Naive B cell (primary cell): ENCODE measurements at regions not wholly inside any gene's neighbourhood (a gene's known extent, or its start where the extent isn't known, plus 50 kb on each side); places are given as distances from the start of the nearest gene placed in this dataset.

Experiments used
- ATAC-seq, 2 donors: fragments of 150-1000 bp; cut with Tn5 transposase; 2 replicates each; pipeline ENCODE4 v1.10.0; 2021; ENCODE audit warnings: low read depth in 2 of 2, mild to moderate bottlenecking in 2 of 2, moderate library complexity in 2 of 2
- DNase-seq: peaks from one replicate; pipeline ENCODE4 v3.0.0; 2022
- H3K27ac Mint-ChIP-seq, 6 donors: one replicate each; pipeline ENCODE4 v1.8.0; 2020 to 2022; ENCODE audit warnings: mild to moderate bottlenecking in 6 of 6, mixed read lengths in 6 of 6, moderate library complexity in 5 of 6, inconsistent platforms in 2 of 6
- H3K27me3 Mint-ChIP-seq, 3 donors: one replicate each; pipeline ENCODE4 v1.8.0; 2021 to 2022; ENCODE audit warnings: mixed read lengths in 3 of 3, mild to moderate bottlenecking in 1 of 3
- H3K36me3 Mint-ChIP-seq, 2 donors: one replicate each; pipeline ENCODE4 v1.8.0; 2020 to 2022; ENCODE audit warnings: mixed read lengths in 2 of 2, inconsistent platforms in 1 of 2, mild to moderate bottlenecking in 1 of 2
- H3K4me1 Mint-ChIP-seq, 3 donors: one replicate each; pipeline ENCODE4 v1.8.0; 2020 to 2022; ENCODE audit warnings: mixed read lengths in 3 of 3, inconsistent platforms in 1 of 3, mild to moderate bottlenecking in 1 of 3, moderate library complexity in 1 of 3
- H3K4me3 Mint-ChIP-seq, 8 donors: one replicate each; pipeline ENCODE4 v1.8.0; 2020 to 2022; ENCODE audit warnings: mild to moderate bottlenecking in 8 of 8, mixed read lengths in 8 of 8, moderate library complexity in 8 of 8, inconsistent platforms in 2 of 8
- H3K9me3 Mint-ChIP-seq, 7 donors: one replicate each; pipeline ENCODE4 v1.8.0; 2020 to 2022; ENCODE audit warnings: mixed read lengths in 7 of 7, mild to moderate bottlenecking in 5 of 7, inconsistent platforms in 2 of 7, moderate library complexity in 1 of 7

GRCh38 chr16:8230497-8230896 lies 359.8 kb downstream of the TMEM114 start:
- Mint-ChIP-seq H3K27ac (no peak overlapping the region), H3K4me1 (no peaks in the 10 kb centered on the region), H3K9me3 (peaks cover 0 to 4% (median 1%) of the 10 kb centered on the region in 7 donors), H3K36me3 (no peaks in the 10 kb centered on the region), H3K27me3 (no peaks in the 10 kb centered on the region), H3K4me3 (no peak overlapping the region)
- DNase-seq (no peak), ATAC-seq (no peak)

- Mint-ChIP-seq H3K9me3 (peaks cover 0 to 7% (median 4%) of the 10 kb centered on the region in 7 donors), H3K4me1 (no peaks in the 10 kb centered on the region)
- no peak for ATAC-seq
Measured at GRCh38 chr16:8229011-8229520, 361.2 kb downstream of the TMEM114 start.

GRCh38 chr16:8217201-8217600 lies 373.1 kb downstream of the TMEM114 start:
- Mint-ChIP-seq H3K4me1 (no peaks in the 10 kb centered on the region), H3K27me3 (peaks cover 0 to 7% (median 0%) of the 10 kb centered on the region in 3 donors), H3K27ac (no peak overlapping the region), H3K36me3 (peaks cover 0 to 11% of the 10 kb centered on the region in 2 donors), H3K9me3 (peaks cover 7 to 34% (median 15%) of the 10 kb centered on the region in 7 donors), H3K4me3 (no peak overlapping the region)
- DNase-seq (no peak), ATAC-seq (no peak)

More at GRCh38 chr16:8229011-8229520, 361.2 kb downstream of the TMEM114 start:
- Mint-ChIP-seq H3K27me3 (no peaks in the 10 kb centered on the region), H3K27ac (no peak overlapping the region), H3K36me3 (no peaks in the 10 kb centered on the region), H3K4me3 (no peak overlapping the region)
- no peak for DNase-seq

- peaks cover 0 to 9% (median 0%) of the 10 kb centered on the region in 3 donors for H3K27me3 Mint-ChIP-seq
- H3K4me3 Mint-ChIP-seq, result no peak overlapping the region
- H3K9me3 Mint-ChIP-seq, result peaks cover 0 to 16% (median 4%) of the 10 kb centered on the region in 7 donors
- ATAC-seq (no peak), DNase-seq (no peak)
- peaks cover 0 to 4% of the 10 kb centered on the region in 2 donors for H3K36me3 Mint-ChIP-seq
- no peaks in the 10 kb centered on the region for H3K4me1 Mint-ChIP-seq
- no peak overlapping the region for H3K27ac Mint-ChIP-seq
Measured at GRCh38 chr16:8204769-8205168, 385.5 kb downstream of the TMEM114 start.

- Mint-ChIP-seq H3K4me1 (no peaks in the 10 kb centered on the region), H3K27me3 (peaks cover 0 to 9% (median 0%) of the 10 kb centered on the region in 3 donors), H3K4me3 (no peak overlapping the region), H3K27ac (no peak overlapping the region), H3K36me3 (peaks cover 0 to 4% of the 10 kb centered on the region in 2 donors), H3K9me3 (peaks cover 0 to 16% (median 4%) of the 10 kb centered on the region in 7 donors)
- DNase-seq (no peak), ATAC-seq (no peak)
Measured at GRCh38 chr16:8204096-8204495, 386.2 kb downstream of the TMEM114 start.

- peaks cover 0 to 9% (median 0%) of the 10 kb centered on the region in 3 donors for H3K27me3 Mint-ChIP-seq
- no peaks in the 10 kb centered on the region for H3K4me1 Mint-ChIP-seq
- no peak for ATAC-seq
- H3K27ac Mint-ChIP-seq, result no peak overlapping the region
- no peaks in the 10 kb centered on the region for H3K36me3 Mint-ChIP-seq
- H3K4me3 Mint-ChIP-seq, result no peak overlapping the region
- H3K9me3 Mint-ChIP-seq, result peaks cover 0 to 16% (median 4%) of the 10 kb centered on the region in 7 donors
- no peak for DNase-seq
Measured at GRCh38 chr16:8203101-8203500, 387.2 kb downstream of the TMEM114 start.

- no peaks in the 10 kb centered on the region for H3K4me1 Mint-ChIP-seq
- DNase-seq (no peak), ATAC-seq (no peak)
- peaks cover 0 to 16% (median 4%) of the 10 kb centered on the region in 7 donors for H3K9me3 Mint-ChIP-seq
- H3K36me3 Mint-ChIP-seq, result no peaks in the 10 kb centered on the region
- H3K27ac Mint-ChIP-seq, result no peak overlapping the region
- no peak overlapping the region for H3K4me3 Mint-ChIP-seq
- peaks cover 0 to 9% (median 0%) of the 10 kb centered on the region in 3 donors for H3K27me3 Mint-ChIP-seq
Measured at GRCh38 chr16:8200839-8201238, 389.5 kb downstream of the TMEM114 start.

GRCh38 chr16:8199390-8199789 lies 390.9 kb downstream of the TMEM114 start:
- Mint-ChIP-seq H3K36me3 (no peaks in the 10 kb centered on the region), H3K4me3 (no peak overlapping the region), H3K27me3 (peaks cover 0 to 9% (median 0%) of the 10 kb centered on the region in 3 donors), H3K9me3 (peaks cover 0 to 16% (median 4%) of the 10 kb centered on the region in 7 donors), H3K27ac (no peak overlapping the region), H3K4me1 (no peaks in the 10 kb centered on the region)
- ATAC-seq (no peak), DNase-seq (no peak)

- ATAC-seq (no peak), DNase-seq (no peak)
- Mint-ChIP-seq H3K4me1 (no peaks in the 10 kb centered on the region), H3K36me3 (no peaks in the 10 kb centered on the region), H3K4me3 (no peak overlapping the region), H3K9me3 (peaks cover 2 to 12% (median 5%) of the 10 kb centered on the region in 7 donors), H3K27me3 (no peaks in the 10 kb centered on the region), H3K27ac (no peak overlapping the region)
Measured at GRCh38 chr16:8194794-8195193, 395.5 kb downstream of the TMEM114 start.

GRCh38 chr16:8188841-8189240 lies 401.5 kb downstream of the TMEM114 start:
- ATAC-seq (no peak), DNase-seq (no peak)
- H3K9me3 Mint-ChIP-seq, result peaks cover 3 to 12% (median 5%) of the 10 kb centered on the region in 7 donors
- no peak overlapping the region for H3K27ac Mint-ChIP-seq
- H3K4me3 Mint-ChIP-seq, result no peak overlapping the region
- no peaks in the 10 kb centered on the region for H3K27me3 Mint-ChIP-seq
- no peaks in the 10 kb centered on the region for H3K36me3 Mint-ChIP-seq
- H3K4me1 Mint-ChIP-seq, result no peaks in the 10 kb centered on the region

GRCh38 chr16:8187782-8188372 lies 402.4 kb downstream of the TMEM114 start:
- Mint-ChIP-seq H3K27me3 (peaks cover 0 to 4% (median 0%) of the 10 kb centered on the region in 3 donors), H3K27ac (no peak overlapping the region), H3K36me3 (no peaks in the 10 kb centered on the region), H3K9me3 (peaks cover 4 to 21% (median 5%) of the 10 kb centered on the region in 7 donors), H3K4me3 (no peak overlapping the region), H3K4me1 (no peaks in the 10 kb centered on the region)
- DNase-seq (no peak), ATAC-seq (no peak)

- Mint-ChIP-seq H3K4me1 (no peaks in the 10 kb centered on the region), H3K4me3 (no peak overlapping the region), H3K36me3 (no peaks in the 10 kb centered on the region), H3K9me3 (peaks cover 0 to 10% (median 1%) of the 10 kb centered on the region in 7 donors), H3K27me3 (peaks cover 0 to 4% (median 0%) of the 10 kb centered on the region in 3 donors), H3K27ac (no peak overlapping the region)
- DNase-seq, result no peak
- no peak for ATAC-seq
Measured at GRCh38 chr16:8184854-8185253, 405.5 kb downstream of the TMEM114 start.

- H3K4me3 Mint-ChIP-seq, result no peak overlapping the region
- H3K9me3 Mint-ChIP-seq, result peaks cover 0 to 10% (median 1%) of the 10 kb centered on the region in 7 donors
- H3K27ac Mint-ChIP-seq, result no peak overlapping the region
- peaks cover 0 to 4% (median 0%) of the 10 kb centered on the region in 3 donors for H3K27me3 Mint-ChIP-seq
- DNase-seq, result no peak
- ATAC-seq, result no peak
- H3K36me3 Mint-ChIP-seq, result no peaks in the 10 kb centered on the region
- H3K4me1 Mint-ChIP-seq, result no peaks in the 10 kb centered on the region
Measured at GRCh38 chr16:8183176-8184099, 406.9 kb downstream of the TMEM114 start.
